ENCODE measurements at regions not wholly inside any gene's neighbourhood (a gene's known extent, or its start where the extent isn't known, plus 50 kb on each side); places are given as distances from the start of the nearest gene placed in this dataset.

DNA sequence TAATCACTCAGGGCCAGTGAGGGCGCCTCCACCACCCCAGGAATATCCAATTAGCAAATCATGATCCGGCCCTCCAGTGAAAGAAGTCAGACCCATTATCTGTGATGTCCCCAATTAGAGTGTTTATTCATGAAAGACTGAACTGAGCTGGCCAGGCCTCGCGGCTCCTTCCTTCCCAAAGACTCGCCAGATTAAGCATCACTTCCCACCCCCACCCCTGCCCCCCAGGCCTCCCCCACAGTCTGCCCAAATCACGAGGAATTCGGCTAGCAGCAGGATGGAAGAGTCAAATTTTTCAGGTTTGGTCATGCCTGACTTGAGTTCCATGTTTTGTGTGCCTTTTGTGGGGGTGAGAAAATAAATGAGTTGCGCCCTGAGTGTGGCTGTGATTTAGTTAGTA, 298.4 kb upstream of the SALL1 start:
- in situ Hi-C loops (cut with MboI; ENCODE audit: low pct_unique_long_range_greater_than_20kb, low sequenced_read_pairs) = no loop called here
- no peak for DNase-seq

DNA sequence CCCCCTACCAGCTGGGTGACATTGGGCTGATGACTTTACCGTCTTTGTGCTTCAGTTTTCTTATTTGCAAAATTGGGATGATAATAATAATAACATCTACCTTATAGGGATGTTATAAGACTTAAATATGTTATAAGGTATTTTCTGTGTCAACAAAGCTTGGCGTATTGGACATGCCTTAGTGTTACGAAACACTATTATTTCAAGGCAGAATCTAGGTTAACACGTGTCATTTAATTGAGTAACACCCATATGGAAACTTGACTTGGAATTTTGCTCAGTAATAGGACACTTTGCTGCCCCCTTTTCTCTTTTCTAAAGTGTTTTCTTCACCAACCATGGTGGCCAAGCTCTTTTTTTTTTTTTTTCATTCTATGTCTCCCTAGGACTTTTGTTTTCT, 294.2 kb upstream of the SALL1 start:
- no peak for DNase-seq
- in situ Hi-C loops (cut with MboI; ENCODE audit: low pct_unique_long_range_greater_than_20kb, low sequenced_read_pairs) = no loop called here

DNA sequence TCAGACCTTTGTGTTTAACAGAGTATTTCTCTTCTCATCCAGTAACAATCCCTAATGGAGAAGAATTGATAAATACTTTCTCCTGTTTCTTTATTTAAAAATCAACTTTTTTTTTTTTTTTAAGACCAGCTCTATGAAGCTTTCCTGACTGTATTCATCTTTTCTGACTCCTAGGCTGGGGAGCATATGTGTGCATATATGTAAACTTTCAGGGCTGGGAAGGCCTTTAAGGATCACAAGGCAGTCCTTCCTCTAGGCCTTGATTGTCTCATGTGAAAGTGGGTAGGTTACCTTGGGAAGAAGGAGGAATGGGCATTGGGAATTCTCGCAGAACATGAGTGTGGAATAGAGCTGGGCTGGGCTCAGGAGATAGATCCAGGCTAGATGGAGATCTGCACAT, 292.9 kb upstream of the SALL1 start:
- no peak for DNase-seq
- in situ Hi-C loops (cut with MboI; ENCODE audit: low pct_unique_long_range_greater_than_20kb, low sequenced_read_pairs) = no loop called here

DNA sequence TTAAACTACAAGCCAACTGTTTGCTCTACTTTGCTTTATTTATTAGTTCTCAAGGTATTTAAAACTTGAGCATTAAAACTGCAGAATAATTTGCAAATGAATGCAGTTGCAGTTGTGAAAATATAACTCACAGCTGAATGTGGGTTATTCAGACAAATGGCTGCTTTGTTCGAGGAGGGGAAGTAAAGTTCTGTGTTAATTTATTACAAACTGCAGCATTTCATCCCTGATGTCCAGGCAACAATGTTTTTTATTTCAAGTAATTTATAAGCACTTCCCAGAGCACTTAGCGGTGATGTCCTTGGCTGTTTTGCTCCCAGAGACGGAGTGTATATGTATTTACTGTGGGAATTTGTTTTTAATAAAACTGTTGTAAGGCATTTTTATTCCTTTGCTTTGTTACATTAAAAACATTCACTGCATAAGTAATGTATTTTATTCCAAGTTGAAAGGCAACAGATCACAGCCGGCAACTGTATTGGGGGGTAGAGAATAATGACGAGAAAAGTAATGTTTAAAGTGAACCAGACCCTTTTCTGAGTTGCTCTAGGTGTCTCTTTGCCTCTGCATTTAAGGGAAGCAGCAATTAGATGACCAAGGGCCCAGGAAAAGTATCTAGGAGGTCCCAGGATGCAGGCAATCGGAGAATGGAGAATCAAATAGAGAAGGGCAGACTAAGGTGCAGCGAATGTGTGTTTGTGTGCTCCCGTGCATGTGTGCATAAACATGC, 291.2 kb upstream of the SALL1 start:
- DNase-seq = no peak
- in situ Hi-C loops (cut with MboI; ENCODE audit: low pct_unique_long_range_greater_than_20kb, low sequenced_read_pairs) = no loop called here

DNA sequence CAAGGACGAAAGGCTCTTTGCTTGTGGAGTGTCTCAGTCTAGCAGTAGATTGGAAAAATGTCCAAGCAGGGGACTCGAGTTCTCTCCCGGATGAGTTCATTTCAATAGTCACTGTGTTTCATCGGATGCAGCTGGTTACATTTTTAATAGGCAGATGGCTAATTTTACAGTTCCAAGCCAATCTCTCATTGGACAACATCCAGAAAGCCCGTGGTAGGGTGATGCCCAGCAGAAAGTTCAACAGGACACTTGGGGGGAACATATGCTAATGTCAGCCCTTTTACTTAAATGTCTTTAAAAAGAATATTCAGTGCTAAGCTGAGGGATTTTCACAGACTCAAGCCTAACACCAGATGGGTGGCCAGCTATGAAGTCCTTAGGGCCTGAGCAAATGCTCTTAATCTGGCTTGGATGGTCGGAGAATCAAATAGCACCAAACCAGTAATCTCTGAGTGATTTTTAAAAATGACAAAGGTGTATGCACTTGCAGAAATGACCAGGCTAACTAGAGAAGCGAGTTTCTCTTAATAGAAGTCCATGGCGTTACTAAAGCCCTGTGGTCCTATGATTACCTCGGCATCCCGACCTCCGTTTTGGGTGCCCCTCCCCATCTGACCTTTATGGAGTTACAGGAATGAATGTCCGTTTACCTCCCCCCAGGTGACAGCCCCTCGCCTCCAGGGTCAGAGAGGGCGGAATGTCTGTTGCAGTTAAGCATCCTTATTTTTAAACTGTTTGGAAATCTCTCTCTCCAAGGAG, 289.2 kb upstream of the SALL1 start:
- in situ Hi-C loops (cut with MboI; ENCODE audit: low pct_unique_long_range_greater_than_20kb, low sequenced_read_pairs) = no loop called here
- DNase-seq = no peak

DNA sequence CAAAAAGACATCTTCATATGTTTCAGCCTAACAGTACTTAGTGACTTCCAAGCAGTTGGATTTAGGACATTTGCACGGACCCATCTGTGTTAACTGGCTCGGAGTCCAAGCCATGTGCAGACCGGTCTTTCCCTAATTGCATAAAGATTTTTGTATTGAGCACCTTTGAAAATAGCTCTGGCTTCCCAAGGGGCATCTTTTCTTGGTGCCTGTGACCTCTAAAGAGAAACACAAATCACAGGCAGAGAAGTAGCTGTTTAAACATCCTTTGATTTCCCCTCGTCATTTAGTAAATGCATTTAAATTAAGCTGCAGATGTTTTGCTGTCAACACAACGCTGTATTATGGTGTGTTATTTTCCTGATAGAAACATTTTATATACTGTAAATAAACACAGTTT, 288.2 kb upstream of the SALL1 start:
- no peak for DNase-seq
- in situ Hi-C loops (cut with MboI; ENCODE audit: low pct_unique_long_range_greater_than_20kb, low sequenced_read_pairs) = no loop called here

DNA sequence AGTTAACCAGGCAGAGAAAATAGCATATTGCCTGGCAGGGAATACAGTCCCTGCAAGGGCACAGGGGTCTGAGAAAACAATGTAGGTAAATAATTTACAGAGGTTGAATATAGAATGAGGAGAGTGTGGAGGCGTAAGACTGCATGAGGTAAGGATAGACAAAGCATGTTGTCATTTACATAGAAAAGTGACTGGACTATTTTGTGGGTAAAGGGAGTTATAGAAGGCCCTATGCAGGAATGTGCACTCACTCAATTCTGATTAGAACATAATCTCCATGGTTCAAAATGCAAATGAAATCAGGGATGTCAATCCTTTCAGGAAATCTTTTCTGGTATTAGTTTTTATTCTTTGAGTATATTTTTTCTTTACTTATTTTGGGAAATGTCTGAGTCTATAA, 285.7 kb upstream of the SALL1 start:
- DNase-seq = no peak
- in situ Hi-C loops (cut with MboI; ENCODE audit: low pct_unique_long_range_greater_than_20kb, low sequenced_read_pairs) = no loop called here

DNA sequence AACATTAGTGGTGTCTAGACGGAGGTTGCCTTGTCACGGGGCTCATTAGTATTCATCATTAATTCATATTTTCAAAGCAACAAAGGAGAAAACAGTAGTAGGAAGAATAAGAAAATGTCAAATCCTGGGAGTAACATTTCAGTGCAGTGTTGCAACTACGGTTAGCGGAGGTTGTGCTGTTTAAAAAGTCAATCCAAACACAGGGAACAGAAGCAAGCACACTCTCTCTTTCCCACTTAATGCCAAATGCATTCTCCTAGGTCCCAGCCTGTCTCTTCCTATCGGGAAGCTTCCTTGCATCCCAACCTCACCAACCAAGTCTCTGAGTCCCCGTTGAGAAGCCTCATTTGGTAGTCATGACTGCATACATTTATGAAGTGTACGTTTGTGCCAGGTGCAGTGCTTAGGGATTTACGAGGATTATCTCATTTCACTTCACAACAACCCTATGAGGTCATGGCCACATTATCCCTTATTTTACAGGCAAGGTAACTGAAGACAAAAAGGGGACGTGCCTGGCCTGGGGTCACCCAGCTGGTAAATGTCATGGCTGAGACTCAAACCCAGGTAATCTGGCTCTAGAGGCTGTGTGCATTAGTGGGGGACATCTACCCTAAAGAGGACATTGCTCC, 283.6 kb upstream of the SALL1 start:
- DNase-seq = no peak
- in situ Hi-C loops (cut with MboI; ENCODE audit: low pct_unique_long_range_greater_than_20kb, low sequenced_read_pairs) = no loop called here

DNA sequence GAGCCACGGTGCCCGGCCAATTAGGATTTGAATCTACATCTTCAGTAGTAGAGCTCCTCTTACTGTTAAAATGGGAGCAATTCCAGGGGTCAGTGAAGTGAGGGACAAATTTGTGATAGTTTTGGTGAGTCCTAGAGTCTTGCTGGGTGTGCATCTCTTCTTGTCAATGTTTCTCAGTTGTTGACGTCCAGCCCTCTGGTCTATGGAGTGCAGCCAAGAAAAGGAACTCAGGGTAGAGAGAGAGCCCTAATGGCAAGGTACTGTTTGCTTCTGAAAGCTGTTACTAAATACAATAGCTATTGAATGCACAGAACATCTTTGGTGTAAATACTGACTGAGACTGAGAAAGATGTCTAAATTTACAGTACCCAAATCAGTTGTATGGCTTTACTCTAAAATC, 282.5 kb upstream of the SALL1 start:
- DNase-seq = no peak
- in situ Hi-C loops (cut with MboI; ENCODE audit: low pct_unique_long_range_greater_than_20kb, low sequenced_read_pairs) = no loop called here

DNA sequence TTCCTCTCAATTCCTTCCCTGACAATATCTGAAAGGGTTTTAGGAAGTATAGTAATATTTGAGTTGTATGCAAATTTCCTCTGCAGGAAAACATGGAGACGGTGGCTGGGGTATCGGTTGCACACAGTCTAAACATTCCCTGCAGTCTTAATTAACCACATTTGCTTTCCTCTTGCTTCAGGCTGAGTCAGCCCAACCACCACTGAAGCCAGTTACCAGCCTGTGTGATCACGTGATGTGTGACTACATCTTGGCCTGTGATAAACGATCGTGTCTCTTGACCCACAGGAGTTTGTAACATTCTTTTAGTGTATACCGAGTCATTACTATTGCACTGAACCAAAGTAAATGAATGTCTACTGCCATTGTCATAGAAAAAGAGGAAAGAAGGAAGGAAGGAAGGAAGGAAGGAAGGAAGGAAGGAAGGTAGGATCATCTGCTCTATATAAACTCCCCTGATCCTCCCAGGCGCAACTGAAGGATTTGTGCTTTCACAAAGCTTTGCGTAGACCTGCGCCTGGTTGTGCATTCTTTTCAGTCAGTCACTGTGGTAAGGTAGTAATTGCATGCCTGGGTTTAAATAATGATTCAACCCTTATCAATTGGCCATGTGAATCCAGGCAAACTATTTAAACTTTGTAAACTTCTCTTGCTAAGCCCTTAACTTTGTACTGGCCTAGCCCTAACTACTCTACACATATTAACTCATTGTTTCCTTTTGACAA, 280.6 kb upstream of the SALL1 start:
- no peak for DNase-seq
- in situ Hi-C loops (cut with MboI; ENCODE audit: low pct_unique_long_range_greater_than_20kb, low sequenced_read_pairs) = no loop called here

DNA sequence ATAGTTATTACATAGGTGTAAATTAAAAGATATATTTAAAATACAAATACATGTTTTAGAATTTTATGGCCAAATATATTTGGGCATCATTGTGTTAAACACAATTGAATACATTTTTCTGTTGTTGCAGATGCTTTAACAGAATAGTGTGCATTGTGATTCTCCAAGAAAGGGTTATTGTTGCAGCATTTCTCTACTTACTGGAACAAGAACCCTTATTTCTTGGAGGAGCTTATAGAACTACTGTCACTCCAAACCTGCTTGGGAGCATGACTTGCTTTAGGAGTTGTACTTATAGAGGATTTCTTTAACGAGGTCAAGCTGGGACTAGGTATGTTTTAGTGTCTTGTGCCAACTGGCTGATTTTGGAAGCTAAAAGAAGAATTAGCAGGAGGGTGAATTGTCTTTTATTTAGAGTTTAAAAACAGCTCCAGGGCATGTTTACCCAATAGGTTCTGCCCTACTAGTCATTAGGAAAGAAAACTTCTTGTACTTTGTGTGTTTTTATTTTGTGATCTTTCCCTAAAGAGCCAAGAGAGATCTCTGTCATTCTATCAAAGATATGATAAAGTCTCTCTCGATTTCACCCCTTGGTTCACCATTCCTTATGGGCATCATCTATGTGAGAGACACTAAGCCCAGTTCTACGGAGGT, 279.8 kb upstream of the SALL1 start:
- in situ Hi-C loops (cut with MboI; ENCODE audit: low pct_unique_long_range_greater_than_20kb, low sequenced_read_pairs) = no loop called here

DNA sequence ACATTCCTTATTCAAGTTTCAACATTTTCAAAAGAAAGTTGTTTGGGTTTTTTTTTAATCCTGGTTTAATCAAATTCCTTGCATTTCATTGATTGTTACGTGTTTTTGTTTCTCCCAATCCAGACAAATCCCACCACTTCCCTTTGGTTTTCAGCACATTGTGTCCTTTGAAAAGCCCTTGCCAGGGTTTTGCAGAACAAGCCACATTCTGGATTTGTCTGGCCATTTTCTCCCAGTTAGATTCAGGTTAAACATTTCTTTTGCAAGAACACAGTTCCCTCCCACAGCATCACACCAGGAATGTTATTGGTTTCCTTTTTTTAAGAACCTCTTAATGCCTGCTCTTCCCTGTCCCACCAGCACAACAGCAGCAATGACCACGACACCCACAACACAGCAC, 278.0 kb upstream of the SALL1 start:
- in situ Hi-C loops (cut with MboI; ENCODE audit: low pct_unique_long_range_greater_than_20kb, low sequenced_read_pairs) = no loop called here
- no peak for DNase-seq

More for the DNA sequence above, 279.8 kb upstream of the SALL1 start:
- no peak for DNase-seq

DNA sequence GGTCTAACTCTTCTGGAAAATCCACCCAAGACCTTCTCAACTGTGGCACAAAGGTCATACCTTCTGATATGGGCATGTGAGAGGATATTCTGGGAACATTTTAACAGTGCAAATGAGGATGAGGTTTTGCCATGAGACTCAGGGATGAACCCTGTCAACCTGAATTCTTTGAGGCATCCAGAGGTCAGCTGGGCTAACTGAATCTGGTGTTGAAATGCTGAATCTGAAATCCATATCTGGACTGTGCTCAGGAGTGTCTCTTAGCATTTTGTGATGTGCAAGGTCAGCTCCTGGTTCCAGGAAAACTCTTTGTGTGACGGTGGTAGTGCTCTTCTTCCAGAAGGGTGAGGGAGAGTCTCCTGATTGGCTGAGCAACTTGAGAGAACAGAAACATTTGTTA, 276.0 kb upstream of the SALL1 start:
- DNase-seq = no peak
- in situ Hi-C loops (cut with MboI; ENCODE audit: low pct_unique_long_range_greater_than_20kb, low sequenced_read_pairs) = no loop called here

DNA sequence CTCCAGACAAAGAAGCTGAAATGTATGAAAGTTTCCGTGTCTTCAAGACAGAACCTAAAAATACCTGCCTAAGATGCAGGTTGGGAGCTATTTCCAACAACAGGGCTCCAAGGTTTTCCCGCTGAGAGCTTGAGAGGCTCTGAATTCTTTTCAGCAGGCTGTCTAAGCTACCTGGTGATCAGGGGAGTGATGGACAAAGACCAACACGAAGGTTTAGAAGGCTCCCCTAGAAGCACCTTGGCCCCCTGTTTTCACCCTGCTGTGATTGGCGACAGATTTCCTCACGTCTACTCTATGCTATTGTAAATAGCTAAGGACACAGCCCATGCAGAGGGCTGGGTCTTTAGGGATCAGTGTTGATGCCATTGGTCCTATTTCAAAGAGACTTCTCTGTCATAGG, 275.2 kb upstream of the SALL1 start:
- in situ Hi-C loops (cut with MboI; ENCODE audit: low pct_unique_long_range_greater_than_20kb, low sequenced_read_pairs) = no loop called here
- no peak for DNase-seq

DNA sequence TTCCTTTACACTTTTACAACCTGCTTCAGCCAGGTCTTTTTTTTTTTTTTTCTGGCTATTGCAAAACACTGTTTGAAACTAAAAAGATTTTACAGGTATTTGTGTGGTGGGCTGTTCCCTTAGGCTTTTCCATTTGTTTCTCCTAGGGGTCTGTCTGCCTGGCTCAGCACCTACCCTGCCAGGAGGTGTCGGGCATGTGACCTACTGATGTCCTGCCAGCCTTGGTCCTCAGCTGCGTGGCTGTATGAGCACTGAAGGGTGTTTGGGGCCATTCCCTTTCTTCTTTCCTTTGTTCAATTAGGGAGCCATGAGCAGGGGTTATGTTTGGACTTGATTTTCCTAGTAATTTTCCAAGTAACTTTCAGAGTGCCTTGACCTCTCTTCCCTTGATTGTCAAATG, 269.2 kb upstream of the SALL1 start:
- DNase-seq = no peak
- in situ Hi-C loops (cut with MboI; ENCODE audit: low pct_unique_long_range_greater_than_20kb, low sequenced_read_pairs) = no loop called here

DNA sequence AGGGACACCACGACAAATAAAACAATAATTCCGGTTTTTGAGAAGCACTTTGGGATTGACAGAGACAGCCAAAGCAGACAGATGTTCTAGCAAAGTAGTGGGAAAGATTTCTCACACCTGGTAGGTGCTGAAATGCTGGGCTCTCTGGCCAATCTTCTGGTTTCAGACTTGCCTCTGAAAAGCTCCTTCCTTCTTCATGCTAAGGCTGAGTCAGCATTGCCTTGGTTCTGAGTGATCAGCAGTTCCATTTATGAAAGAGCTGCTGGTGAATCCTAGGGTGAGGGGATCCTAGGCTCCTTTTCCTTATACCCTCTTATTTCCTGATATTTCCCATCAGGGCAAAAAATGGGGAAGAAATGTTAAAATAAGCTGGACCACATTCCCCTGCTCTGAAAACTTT, 268.7 kb upstream of the SALL1 start:
- DNase-seq = no peak
- in situ Hi-C loops (cut with MboI; ENCODE audit: low pct_unique_long_range_greater_than_20kb, low sequenced_read_pairs) = no loop called here

DNA sequence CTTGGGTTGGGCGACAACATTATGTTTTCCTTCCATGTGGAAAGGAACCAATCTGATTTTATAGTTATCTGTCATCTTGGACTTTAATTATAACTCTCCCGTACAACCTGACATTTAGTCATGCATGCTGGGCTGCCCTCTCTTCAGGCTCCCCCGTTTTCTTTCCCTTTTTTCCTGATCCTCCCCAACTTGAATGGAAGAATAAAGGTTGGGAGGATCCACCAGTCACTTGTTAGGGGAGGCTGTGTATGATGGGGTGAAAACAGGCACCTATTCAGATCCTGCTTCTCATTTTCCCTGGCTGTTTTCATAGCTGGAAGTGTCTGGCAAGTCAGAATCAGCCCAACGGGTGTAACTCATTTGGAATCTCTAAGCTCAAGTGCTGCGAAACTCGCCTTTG, 267.2 kb upstream of the SALL1 start:
- in situ Hi-C loops (cut with MboI; ENCODE audit: low pct_unique_long_range_greater_than_20kb, low sequenced_read_pairs) = no loop called here
- DNase-seq = no peak

DNA sequence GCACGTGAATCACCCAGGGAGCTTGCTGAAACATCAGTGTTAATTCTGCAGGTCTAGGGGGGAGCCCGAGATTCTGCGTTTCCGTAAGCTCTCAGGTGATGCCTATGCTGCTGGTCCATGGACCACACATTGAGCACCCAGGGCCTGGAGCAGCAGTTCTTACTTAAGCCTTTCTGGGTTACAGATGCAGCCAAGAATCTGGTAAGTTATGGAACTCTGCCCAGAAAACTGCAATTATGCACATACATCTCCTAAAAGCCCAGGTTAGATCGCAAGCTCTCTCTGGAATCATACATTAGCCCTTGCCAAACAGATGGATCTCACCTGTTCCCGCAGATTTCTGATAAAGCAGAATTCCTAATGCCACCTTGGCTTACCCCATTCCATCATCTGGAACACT, 265.9 kb upstream of the SALL1 start:
- in situ Hi-C loops (cut with MboI; ENCODE audit: low pct_unique_long_range_greater_than_20kb, low sequenced_read_pairs) = no loop called here
- no peak for DNase-seq

DNA sequence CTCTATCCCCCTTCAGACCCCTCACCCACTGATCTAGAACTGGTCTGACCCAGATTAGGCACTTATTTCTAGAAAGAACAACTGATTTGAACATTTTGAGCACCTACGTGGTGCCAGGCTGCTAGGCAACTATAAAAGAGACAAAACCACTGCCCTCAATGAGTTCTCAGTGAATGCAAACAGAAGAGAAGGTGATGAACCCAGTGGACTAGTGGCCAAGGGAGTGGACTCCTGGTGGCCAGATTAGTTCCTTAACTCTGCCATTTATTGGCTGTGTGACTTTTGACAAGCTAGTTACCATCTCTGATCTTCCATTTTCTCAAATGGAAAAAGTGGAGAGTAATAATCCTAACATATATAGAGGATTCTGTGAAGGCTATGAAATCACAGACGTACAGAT, 259.1 kb upstream of the SALL1 start:
- DNase-seq = no peak
- in situ Hi-C loops (cut with MboI; ENCODE audit: low pct_unique_long_range_greater_than_20kb, low sequenced_read_pairs) = no loop called here

Data from KBM-7 (cell line).